Activated naive CD4-positive, alpha-beta T cell treated with anti-CD3 and anti-CD28 coated beads, Interleukin-2, amount 10 ng/mL, durations not matched to agents 7 days and 5 days (primary cell): ENCODE measurements at regions not wholly inside any gene's neighbourhood (a gene's known extent, or its start where the extent isn't known, plus 50 kb on each side); places are given as distances from the start of the nearest gene placed in this dataset.
"Not testable (repeated sequence)": the region's sequence is repeated elsewhere in the genome, so short reads cannot be mapped to it uniquely, and the experiment has no call there.

Experiments used
- CTCF ChIA-PET: fragments of 350-600 bp; sonication (Branson Sonifier 250); formaldehyde crosslinking; loops from one replicate; lab custom pipeline; 2021; ENCODE audit warnings: antibody characterized with exemption; lab: Charles Lee
- DNase-seq: peaks from one replicate; pipeline ENCODE4 v3.0.0-alpha.2; 2020
- H3K27ac Mint-ChIP-seq: one replicate; pipeline ENCODE4 v1.8.0; 2021; ENCODE audit warnings: mild to moderate bottlenecking, moderate library complexity, mixed read lengths
- H3K27me3 Mint-ChIP-seq: one replicate; pipeline ENCODE4 v1.8.0; 2021; ENCODE audit warnings: mild to moderate bottlenecking, mixed read lengths
- H3K36me3 Mint-ChIP-seq: one replicate; pipeline ENCODE4 v1.8.0; 2021; ENCODE audit warnings: mixed read lengths
- H3K4me1 Mint-ChIP-seq: one replicate; pipeline ENCODE4 v1.8.0; 2021; ENCODE audit warnings: mixed read lengths
- H3K4me3 Mint-ChIP-seq: one replicate; pipeline ENCODE4 v1.8.0; 2021; ENCODE audit warnings: mild to moderate bottlenecking, moderate library complexity, mixed read lengths
- H3K9me3 Mint-ChIP-seq: one replicate; pipeline ENCODE4 v1.8.0; 2021; ENCODE audit warnings: mixed read lengths

DNA sequence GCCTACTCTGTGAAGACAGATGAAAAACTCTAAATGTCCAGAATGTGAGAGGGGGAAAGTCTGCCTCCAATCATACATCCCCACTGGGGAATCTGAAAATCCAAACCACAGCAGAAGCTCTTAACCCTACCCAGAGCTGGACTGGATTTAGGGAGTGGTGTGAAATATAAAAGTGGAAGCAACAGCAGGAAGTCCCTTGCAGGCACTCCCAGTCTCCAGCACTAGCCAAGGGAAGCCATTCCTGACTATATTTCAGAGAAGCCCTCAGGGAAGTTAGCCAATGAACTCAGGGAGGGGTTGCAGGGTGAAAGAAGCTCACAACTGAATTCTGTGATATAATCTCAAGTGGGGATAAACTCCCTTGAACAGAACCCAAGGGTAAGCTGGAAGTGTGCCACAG, 51.5 kb downstream of the CRPPA start:
- Mint-ChIP-seq H3K36me3 (no peaks in the 10 kb centered on the region), H3K9me3 (no peaks in the 10 kb centered on the region), H3K4me3 (no peak overlapping the region), H3K27me3 (no peaks in the 10 kb centered on the region), H3K27ac (no peak overlapping the region), H3K4me1 (no peaks in the 10 kb centered on the region)
- CTCF ChIA-PET = no interaction called here
- no peak for DNase-seq

DNA sequence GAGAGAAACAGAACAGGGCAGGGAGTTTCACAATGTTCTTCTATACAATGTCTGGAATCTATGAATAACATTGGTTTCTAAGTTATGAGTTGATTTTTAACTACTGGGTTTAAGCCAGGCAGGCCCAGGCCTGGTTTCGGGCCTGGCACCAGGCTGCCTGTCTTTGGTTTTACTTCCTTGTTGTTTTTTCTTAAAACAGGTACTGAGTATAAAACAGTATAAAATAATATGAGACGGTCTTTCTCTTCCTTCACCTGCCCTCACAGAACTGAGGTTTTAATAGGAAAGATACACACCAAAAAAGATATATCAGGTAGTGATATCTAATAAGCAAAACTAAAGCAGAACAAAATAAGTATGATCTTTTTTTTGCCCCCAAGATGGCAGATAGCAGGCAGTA, 52.0 kb downstream of the CRPPA start:
- H3K4me1 Mint-ChIP-seq, H3K27ac Mint-ChIP-seq, CTCF ChIA-PET, H3K27me3 Mint-ChIP-seq, DNase-seq, H3K4me3 Mint-ChIP-seq, H3K9me3 Mint-ChIP-seq, H3K36me3 Mint-ChIP-seq: not testable (repeated sequence)

DNA sequence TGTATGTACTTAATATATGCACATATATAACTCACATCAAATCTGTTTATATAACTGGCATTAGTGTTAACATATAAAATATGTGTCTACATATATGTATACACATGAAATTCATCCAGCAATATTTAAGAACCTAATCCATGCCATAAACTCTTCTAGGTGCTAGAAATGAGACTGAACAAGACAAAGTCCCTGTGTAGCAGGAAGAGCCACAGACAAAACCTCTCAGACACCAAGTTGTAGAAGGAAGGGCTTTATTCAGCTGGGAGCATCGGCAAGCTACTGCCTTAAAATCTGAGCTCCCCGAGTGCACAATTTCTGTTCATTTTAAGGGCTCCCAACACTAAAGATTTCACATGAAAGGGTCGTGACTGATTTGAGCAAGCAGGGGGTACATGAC, 52.5 kb downstream of the CRPPA start:
- Mint-ChIP-seq H3K27me3 (no peaks in the 10 kb centered on the region), H3K36me3 (no peaks in the 10 kb centered on the region)

DNA sequence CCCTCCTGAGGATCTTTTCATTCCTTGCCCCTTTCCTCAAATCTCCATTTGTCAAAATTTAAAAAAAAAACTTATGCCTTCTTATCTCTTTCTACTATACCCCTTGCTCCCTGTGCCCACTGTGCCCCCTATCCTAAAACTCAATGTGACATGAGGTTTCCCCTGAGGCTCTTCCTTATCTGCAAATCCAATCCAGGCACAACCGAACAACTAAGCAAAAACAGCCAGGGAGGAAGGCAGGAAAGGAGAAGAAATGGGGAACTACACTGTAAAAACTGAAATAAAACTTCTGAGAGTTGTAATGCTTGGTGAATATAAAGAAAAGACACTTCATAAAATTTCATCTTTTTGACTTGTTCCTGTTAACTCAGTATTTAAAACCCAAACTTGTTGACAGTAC, 54.2 kb downstream of the CRPPA start:
- Mint-ChIP-seq H3K4me1 (no peaks in the 10 kb centered on the region), H3K36me3 (no peaks in the 10 kb centered on the region), H3K27ac (no peak overlapping the region), H3K9me3 (no peaks in the 10 kb centered on the region), H3K4me3 (no peak overlapping the region), H3K27me3 (no peaks in the 10 kb centered on the region)
- CTCF ChIA-PET = interaction anchor here (0.6 kb wide), 1 partner anchor 125 kb away, joined by 3 read pairs; no protein-coding TSS in a partner anchor
- DNase-seq = no peak

More for the DNA sequence above, 52.5 kb downstream of the CRPPA start:
- Mint-ChIP-seq H3K9me3 (no peaks in the 10 kb centered on the region), H3K27ac (no peak overlapping the region), H3K4me1 (no peaks in the 10 kb centered on the region), H3K4me3 (no peak overlapping the region)
- DNase-seq = no peak
- CTCF ChIA-PET = no interaction called here

DNA sequence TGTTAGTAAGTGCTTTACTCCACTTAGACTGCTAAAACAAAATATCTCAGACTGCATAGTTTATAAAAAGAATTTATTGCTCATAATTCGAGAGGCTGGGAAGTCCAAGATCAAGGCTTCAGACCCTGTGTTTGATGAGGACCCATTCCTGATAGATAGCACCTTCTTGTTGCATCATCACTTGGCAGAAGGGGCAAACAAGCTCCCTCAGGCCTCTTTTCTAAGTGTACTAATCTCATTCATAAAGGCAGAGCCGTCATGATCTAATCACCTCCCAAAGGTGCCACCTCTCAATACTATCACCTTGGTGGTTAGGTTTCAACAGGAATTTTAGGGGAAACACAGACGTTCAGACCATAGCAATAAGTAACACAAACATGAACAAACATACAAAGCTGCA, 55.4 kb downstream of the CRPPA start:
- Mint-ChIP-seq H3K27me3 (no peaks in the 10 kb centered on the region), H3K4me3 (no peak overlapping the region), H3K27ac (no peak overlapping the region), H3K36me3 (no peaks in the 10 kb centered on the region), H3K4me1 (no peaks in the 10 kb centered on the region), H3K9me3 (no peaks in the 10 kb centered on the region)
- no peak for DNase-seq
- CTCF ChIA-PET = no interaction called here

DNA sequence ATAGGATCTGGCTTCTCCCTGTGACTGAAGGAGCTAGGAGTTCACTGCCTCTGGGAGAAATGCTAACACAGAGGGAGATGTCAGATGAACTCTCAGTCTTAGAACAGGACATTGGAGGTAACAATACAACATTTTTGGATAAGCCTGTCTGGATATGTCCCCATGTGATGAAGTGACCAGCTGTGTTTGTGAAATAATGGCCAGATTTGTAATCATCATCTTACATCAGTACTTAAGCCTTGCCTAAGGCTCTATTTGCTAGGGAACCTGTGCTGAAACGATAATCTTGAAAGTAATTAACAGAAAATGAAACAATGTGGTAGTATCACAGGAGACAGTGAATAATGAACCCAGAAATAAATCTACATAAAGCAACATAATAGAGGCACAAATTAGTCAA, 56.2 kb downstream of the CRPPA start:
- no peaks in the 10 kb centered on the region for H3K4me1 Mint-ChIP-seq
- H3K4me3 Mint-ChIP-seq = no peak overlapping the region
- H3K36me3 Mint-ChIP-seq = no peaks in the 10 kb centered on the region
- no peak for DNase-seq
- H3K27ac Mint-ChIP-seq = no peak overlapping the region
- H3K27me3 Mint-ChIP-seq = no peaks in the 10 kb centered on the region
- CTCF ChIA-PET = no interaction called here
- H3K9me3 Mint-ChIP-seq = no peaks in the 10 kb centered on the region

DNA sequence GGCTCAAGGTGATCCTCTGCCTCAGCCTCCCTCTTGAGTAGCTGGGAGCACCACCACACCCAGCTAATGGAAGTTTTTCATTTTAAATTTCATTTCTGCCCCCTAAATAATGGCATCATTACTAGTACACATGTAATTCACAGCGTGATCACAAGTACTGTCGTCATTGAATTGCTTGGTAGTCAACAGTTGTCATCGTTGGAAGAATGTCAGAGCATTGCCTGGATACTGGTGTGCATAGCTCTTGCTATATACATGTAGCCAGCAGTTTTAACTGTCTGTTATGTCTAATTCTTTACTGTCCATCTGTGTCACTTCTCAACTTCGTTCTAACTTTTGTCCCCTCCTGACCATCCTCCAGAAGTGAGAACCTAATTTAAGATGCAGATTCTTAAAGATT, 62.1 kb downstream of the CRPPA start:
- no peaks in the 10 kb centered on the region for H3K27me3 Mint-ChIP-seq
- no peaks in the 10 kb centered on the region for H3K4me1 Mint-ChIP-seq
- CTCF ChIA-PET = no interaction called here
- H3K9me3 Mint-ChIP-seq = no peaks in the 10 kb centered on the region
- no peak for DNase-seq
- H3K27ac Mint-ChIP-seq = no peak overlapping the region
- H3K36me3 Mint-ChIP-seq = no peaks in the 10 kb centered on the region
- no peak overlapping the region for H3K4me3 Mint-ChIP-seq

DNA sequence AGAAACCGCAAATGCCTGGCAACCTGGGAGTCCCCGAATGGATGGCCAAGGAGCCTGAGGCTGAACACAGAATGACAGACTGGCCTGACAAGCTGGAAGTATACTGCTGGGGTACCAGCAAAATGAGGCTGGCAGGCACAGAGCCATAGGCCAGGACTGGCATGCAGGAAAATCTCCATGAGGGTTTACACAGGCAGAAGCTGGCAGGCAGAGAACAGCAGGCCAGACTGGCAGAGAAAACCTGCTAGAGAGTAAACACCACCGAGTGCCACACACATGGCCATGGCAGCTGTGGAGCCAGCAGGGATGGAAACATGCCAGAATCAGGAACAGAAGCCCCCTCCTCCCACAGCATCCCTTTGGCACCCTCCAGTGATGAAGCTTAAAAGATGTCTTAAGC, 63.4 kb downstream of the CRPPA start:
- no peaks in the 10 kb centered on the region for H3K9me3 Mint-ChIP-seq
- CTCF ChIA-PET = no interaction called here
- DNase-seq = no peak
- H3K4me1 Mint-ChIP-seq = no peaks in the 10 kb centered on the region
- no peaks in the 10 kb centered on the region for H3K27me3 Mint-ChIP-seq
- no peaks in the 10 kb centered on the region for H3K36me3 Mint-ChIP-seq
- no peak overlapping the region for H3K27ac Mint-ChIP-seq
- H3K4me3 Mint-ChIP-seq = no peak overlapping the region

DNA sequence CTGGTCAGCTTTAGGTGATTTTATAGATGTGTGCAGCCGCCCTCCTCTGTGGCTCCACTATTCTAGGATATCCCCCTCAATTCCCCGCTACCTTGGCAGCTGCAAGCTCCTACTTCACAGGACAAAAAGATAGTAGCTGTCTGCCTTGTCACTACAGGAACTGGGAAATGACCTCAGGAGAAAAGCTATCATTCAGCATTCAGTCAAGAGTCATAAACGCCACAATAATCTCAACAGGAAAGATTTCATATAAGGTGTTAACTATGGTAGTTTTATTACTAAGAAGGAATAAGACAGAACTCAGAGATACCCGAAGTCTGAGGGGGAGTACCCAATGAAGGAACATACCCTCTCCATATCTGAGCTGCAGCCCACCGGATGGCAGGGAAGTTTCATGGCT, 63.9 kb downstream of the CRPPA start:
- no peaks in the 10 kb centered on the region for H3K36me3 Mint-ChIP-seq
- CTCF ChIA-PET = no interaction called here

DNA sequence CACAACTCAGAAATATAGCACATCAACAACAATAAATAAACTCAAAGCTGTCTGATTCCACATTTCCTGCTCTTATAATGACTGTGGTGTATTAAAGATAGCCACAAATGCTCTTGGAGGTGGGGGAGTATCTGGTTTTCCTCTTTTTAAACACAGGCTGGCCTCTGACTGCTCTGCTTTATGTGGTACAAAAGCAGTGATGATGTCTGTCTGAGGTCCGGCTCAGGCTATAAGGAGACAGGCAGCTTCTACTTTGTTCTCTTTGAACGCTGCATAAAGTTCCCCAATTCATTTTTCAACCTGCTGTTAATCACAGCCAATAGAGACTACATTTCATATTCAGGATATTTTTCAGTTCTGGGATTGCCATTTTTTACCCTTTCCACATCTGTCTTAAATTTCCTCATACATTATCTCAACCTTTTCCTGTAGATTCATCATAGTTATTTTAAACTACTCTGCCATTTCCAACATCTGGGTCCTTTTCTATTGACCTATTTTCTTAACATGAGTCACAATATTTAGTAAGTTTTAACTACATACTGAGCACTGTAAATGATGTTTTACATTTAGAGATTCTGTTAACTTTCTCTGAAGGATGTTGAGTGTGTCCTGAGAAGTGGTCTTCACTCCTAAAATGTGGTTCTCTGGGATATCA, 64.9 kb downstream of the CRPPA start:
- Mint-ChIP-seq H3K4me3 (no peak overlapping the region), H3K27ac (no peak overlapping the region), H3K4me1 (no peaks in the 10 kb centered on the region), H3K36me3 (no peaks in the 10 kb centered on the region), H3K27me3 (no peaks in the 10 kb centered on the region), H3K9me3 (no peaks in the 10 kb centered on the region)
- CTCF ChIA-PET = no interaction called here
- DNase-seq = no peak

More for the DNA sequence above, 63.9 kb downstream of the CRPPA start:
- Mint-ChIP-seq H3K9me3 (no peaks in the 10 kb centered on the region), H3K27ac (no peak overlapping the region), H3K4me3 (no peak overlapping the region), H3K27me3 (no peaks in the 10 kb centered on the region), H3K4me1 (no peaks in the 10 kb centered on the region)
- no peak for DNase-seq

DNA sequence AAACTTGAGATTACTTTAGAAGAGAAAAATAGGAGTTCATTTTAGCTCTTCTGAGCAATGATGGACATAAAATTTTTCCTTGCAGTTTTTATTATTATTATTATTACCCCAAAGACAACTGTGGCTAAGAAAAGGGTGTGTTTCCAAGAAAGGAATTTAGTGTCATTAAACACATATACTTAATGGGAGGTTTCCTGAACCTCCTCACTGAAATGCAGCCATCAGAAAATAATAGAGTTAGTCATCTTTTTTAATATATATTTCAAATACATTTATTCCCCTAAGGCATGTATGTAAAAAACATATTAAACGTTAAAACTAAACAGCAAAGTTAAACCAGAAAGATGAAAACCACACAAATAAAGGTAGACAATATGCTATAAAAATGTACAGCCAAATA, 66.8 kb downstream of the CRPPA start:
- CTCF ChIA-PET = no interaction called here
- H3K27ac Mint-ChIP-seq = no peak overlapping the region

DNA sequence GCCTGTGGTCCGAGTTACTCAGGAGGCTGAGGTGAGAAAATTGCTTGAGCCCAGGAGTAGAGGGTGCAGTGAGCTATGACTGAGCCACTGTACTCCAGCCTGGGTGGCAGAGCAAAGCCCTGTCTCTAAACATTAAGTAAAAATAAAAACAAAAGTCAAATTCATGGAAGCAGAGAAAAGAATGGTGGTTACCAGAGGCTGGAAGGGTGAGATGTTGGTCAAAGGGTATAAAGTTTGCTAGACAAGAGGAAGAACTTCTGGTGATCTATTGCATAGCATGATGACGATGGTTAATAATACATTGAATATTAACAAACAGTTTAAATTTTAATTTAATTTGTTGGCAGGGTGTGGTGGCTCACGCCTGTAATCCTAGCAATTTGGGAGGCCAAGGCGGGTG, 68.1 kb downstream of the CRPPA start:
- CTCF ChIA-PET = no interaction called here
- Mint-ChIP-seq H3K36me3 (no peaks in the 10 kb centered on the region), H3K27ac (no peak overlapping the region), H3K27me3 (no peaks in the 10 kb centered on the region), H3K4me1 (no peaks in the 10 kb centered on the region), H3K9me3 (peaks cover 7% of the 10 kb centered on the region), H3K4me3 (no peak overlapping the region)
- DNase-seq = no peak

More for the DNA sequence above, 66.8 kb downstream of the CRPPA start:
- no peak overlapping the region for H3K4me3 Mint-ChIP-seq
- no peaks in the 10 kb centered on the region for H3K36me3 Mint-ChIP-seq
- H3K9me3 Mint-ChIP-seq = peaks cover 2% of the 10 kb centered on the region
- no peaks in the 10 kb centered on the region for H3K4me1 Mint-ChIP-seq
- H3K27me3 Mint-ChIP-seq = no peaks in the 10 kb centered on the region
- no peak for DNase-seq

DNA sequence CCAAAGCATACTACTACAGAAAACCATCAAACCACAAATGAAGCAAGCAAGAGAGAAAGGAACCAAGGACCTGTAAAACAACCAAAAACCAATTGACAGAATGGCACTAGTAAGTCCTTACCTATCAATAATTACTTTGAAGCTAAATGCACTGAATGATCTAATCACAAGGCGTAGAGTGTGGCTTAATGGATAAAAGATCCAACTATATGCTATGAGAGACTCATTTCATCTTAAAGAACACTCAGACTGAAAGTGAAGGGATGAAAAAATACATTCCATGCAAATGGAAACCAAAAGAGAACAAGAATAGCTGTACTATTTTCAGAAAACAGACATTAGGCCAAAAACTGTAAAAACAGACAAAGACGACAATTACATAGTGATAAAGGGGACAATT, 70.7 kb downstream of the CRPPA start:
- Mint-ChIP-seq H3K4me1 (no peaks in the 10 kb centered on the region), H3K27me3 (no peaks in the 10 kb centered on the region), H3K4me3 (no peak overlapping the region), H3K27ac (no peak overlapping the region), H3K36me3 (no peaks in the 10 kb centered on the region), H3K9me3 (peaks cover 7% of the 10 kb centered on the region)
- no peak for DNase-seq
- CTCF ChIA-PET = no interaction called here

DNA sequence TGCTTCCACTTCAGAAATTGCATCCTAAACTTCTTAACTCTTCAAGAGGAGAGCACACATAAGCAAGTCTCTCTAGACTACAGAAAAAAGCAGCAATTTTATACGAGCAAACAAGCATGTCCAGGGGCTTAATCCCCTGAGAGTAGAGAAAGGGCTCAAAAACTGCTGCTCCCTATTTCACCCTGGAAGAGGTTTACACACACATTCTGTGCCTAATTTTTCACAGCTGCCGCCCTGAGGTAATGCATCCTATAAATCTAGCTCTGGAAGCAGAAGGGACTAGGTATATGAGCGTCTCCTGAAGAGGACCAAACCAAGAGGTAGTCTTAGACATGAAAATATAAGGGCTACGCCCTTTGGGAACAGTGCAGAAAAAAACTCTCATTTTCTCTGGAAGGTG, 73.1 kb downstream of the CRPPA start:
- H3K27me3 Mint-ChIP-seq = no peaks in the 10 kb centered on the region
- no peak overlapping the region for H3K4me3 Mint-ChIP-seq
- peaks cover 11% of the 10 kb centered on the region for H3K9me3 Mint-ChIP-seq
- no peak overlapping the region for H3K27ac Mint-ChIP-seq
- DNase-seq = no peak
- CTCF ChIA-PET = no interaction called here
- H3K36me3 Mint-ChIP-seq = no peaks in the 10 kb centered on the region
- no peaks in the 10 kb centered on the region for H3K4me1 Mint-ChIP-seq

DNA sequence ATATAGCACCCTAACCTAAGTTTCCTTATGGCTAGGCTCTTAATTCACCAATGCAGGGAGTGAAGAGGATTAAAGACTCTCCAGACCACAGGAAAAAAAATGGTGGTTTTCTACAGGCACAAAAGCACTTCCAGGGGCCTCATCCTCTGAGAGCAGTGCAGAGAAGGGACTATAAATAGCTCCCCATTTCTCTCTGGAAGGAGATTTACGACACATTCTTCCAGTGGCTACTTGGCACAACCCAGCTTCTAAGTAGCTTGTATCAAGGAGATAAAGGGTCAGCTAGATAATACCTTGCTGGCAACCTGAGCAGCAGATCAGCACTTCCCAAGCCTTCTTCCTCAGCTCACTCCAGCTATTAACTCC, 73.5 kb downstream of the CRPPA start:
- Mint-ChIP-seq H3K4me3 (no peak overlapping the region), H3K9me3 (peaks cover 11% of the 10 kb centered on the region), H3K4me1 (no peaks in the 10 kb centered on the region), H3K27me3 (no peaks in the 10 kb centered on the region), H3K27ac (no peak overlapping the region), H3K36me3 (no peaks in the 10 kb centered on the region)
- DNase-seq = no peak
- CTCF ChIA-PET = no interaction called here
